ENCODE measurements at regions not wholly inside any gene's neighbourhood (a gene's known extent, or its start where the extent isn't known, plus 50 kb on each side); places are given as distances from the start of the nearest gene placed in this dataset.

DNA sequence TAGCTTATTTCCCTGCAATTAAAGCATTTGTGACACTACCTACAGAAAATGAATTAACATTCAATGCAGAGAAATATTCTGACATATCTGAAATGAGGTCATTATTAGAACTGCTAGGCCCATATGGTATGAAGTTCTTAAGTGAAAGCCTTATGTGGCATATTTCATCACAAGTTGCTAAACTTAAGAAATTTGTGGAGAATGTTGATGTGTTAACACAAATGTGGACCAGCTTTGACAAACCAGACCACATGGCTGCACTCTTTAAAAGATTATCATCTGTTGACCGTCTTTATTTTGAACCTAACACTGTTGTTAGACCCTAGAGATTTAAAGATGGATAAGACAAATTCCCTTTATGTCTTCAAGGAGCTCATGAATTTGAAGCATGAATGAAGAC lies 1024.1 kb downstream of the RPA4 start:
- TF ChIP-seq, protein P1, sequence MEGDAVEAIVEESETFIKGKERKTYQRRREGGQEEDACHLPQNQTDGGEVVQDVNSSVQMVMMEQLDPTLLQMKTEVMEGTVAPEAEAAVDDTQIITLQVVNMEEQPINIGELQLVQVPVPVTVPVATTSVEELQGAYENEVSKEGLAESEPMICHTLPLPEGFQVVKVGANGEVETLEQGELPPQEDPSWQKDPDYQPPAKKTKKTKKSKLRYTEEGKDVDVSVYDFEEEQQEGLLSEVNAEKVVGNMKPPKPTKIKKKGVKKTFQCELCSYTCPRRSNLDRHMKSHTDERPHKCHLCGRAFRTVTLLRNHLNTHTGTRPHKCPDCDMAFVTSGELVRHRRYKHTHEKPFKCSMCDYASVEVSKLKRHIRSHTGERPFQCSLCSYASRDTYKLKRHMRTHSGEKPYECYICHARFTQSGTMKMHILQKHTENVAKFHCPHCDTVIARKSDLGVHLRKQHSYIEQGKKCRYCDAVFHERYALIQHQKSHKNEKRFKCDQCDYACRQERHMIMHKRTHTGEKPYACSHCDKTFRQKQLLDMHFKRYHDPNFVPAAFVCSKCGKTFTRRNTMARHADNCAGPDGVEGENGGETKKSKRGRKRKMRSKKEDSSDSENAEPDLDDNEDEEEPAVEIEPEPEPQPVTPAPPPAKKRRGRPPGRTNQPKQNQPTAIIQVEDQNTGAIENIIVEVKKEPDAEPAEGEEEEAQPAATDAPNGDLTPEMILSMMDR (conservative IDR thresholded peaks at IDR 0.05 in 1 of 2, IDR thresholded peaks at IDR 0.05 in 1 of 2; ENCODE audit: extremely low read depth in 1 of 2, insufficient read depth in 1 of 2, low read depth in 1 of 2, low read length in 2 of 2), result no peak
- TF ChIP-seq EZH2 (IDR thresholded peaks at IDR 0.05; ENCODE audit: borderline replicate concordance, low read length), result no peak

Data from mammary epithelial cell (primary cell).